ENCODE measurements at regions not wholly inside any gene's neighbourhood (a gene's known extent, or its start where the extent isn't known, plus 50 kb on each side); places are given as distances from the start of the nearest gene placed in this dataset.

DNA sequence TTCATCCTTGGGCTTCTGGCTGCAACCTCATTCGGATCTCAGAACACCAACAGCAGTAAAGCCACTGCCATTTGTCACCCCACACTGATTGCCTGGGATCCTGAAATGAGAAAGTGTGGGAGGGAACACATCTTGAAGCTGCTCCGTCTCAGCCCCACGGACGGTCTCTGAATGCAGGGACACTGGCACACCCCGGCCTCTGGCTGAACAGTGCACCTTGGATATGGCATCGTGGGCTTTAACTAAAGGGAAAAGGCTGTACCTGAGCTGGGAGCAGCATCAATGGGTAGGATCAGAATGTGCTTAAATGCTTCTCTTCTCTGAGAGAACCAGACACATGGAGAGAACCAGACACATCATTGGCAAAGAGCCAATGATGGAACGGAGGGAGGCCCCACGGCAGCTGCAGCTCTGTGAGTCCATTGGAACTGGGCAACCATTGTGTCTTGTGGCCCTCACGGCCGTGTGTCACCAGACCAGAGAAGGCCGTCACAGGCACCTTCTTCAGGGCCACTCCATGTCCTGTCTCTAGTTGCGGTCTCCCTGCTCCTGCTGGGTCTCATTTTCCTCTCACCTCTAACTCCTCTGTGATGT is 193.4 kb upstream of the MYT1L start:
- no peak for DNase-seq
- no peak for ATAC-seq

DNA sequence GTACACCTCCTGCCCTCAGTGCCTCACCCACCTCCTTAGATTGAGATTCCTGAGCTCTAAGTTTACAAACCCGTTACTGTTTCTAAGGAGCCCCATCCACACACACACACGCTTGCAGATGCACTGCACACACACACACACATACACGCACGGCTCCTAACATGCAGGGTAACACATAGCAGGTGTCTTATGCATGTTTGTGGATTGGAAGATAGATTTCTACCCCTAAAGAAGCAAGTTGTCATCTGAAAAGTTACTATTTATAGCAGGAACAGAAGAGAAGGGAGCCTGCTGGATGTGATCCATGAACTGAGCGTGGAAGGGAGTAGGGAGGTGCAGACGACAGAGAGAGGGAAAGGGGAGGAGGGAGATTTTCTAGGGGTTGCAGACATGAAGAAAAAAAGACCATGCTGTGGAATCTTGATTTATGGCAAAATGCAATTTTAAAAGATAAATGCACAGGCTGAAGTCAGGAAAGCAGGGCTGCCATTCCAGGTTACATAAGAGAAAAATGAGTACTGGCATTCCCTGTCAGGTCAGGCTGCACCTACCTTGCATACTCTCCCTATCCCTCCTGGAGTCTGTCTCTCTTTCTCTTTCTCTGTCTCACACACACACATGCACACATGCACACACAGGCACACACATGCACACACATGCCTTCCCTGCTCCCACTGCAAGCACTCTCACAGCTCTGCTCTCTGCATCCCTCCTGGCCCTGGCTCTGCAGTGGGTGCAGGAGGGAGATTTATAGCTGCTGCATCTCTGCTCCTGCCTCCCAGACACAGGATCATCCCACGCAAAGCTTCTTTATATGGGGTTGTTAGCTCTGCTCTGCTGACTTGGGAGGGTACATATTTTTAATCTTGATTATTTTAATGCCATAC is 192.6 kb upstream of the MYT1L start:
- ATAC-seq (no peak), DNase-seq (no peak)

DNA sequence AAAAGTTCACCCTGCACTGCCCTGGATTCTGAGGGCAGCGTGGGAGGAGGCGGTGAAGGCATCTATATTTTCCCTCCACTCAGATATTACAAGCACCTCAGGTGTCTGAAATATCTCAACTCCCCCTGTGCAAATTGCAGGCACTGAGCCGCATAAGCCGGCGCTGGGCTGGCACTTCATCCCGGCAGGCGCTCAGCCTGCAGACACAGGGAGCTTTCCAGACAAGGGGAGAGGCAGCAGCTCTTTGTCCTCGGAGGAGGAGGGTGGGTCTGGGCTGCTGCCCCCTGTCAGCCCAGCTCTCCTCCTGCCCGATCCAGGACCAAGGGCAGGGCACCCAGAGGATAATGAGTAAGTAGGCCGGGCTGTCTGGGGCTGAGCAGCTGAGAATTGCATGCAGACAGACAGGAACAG is 189.3 kb upstream of the MYT1L start:
- DNase-seq: no peak
- ATAC-seq: no peak

DNA sequence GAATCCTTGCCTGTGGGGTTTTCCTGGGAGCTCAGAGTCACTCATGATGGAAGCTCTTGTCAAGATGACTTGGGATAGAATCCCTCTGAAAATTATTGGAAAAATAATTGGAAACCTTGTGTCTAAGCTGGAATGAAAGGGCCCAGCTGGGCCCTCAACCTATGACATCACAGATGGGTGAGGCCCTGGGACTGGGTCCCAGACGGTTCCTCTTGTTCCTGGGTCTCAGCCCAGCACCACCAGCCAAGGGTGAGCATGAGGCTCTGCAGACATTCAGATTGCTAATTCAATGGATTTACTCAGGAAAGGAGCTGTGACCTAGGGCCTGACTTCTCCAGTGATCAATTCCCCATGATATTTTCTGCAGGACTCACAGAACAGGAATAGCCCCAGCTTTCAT is 188.3 kb upstream of the MYT1L start:
- ATAC-seq (no peak), DNase-seq (no peak)

DNA sequence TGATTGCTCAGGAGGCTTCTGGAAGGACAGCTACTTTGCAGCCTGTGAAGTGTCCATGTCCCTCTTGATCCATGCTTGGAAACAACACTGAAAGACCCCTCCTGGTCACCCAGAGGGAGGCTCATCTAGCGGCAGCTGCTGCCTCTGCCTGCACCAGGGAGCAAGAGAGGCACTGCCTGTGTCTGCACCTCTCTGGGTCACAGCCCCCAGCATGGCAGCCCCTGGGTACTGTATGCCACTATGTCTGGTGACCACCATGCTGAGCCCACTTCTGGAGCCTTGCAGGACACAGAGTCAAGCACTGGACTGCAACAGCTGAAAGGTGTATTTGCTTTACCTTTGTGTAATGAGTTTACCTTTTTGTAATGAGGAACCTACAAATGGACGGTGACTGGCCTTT is 186.3 kb upstream of the MYT1L start:
- ATAC-seq: no peak

DNA sequence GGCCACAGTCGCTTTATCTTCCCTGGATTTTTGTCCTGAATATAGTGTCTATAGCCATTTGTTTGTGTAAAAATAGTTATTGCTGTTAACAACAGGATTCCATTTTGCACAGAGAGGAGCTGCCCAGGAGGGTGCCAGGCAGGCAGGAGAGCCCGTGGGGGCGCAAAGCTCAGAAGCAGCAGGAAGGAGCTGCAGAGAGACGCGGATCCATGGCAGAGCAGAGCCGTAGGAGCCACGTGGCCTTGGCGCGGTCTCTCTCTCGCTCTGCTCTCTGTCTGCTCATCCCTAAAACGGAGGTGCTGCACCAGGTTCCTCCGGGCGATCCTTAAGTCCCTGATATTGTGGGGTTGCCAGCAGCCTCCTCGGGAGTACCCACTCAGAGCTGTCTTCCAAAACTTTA is 185.3 kb upstream of the MYT1L start:
- DNase-seq (no peak), ATAC-seq (no peak)

More for the DNA sequence above, 186.3 kb upstream of the MYT1L start:
- DNase-seq: no peak

DNA sequence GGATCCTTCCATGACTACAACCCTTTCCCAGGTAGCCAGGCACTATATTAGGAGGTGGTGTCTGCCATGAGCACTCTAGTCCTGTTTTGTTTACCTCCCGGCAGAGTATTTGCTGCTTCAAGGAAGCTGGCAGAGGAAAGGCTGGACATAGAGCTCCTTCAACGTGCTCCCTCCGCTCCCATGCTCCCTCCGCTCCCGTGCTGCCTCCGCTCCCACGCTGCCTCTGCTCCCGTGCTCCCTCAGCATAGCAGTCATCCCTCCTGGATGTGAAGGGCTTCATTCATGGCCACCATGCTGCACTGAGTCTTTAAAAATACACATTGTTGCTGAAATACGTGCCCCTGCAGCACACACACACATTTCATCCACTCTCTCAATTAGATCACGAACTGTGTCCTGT is 181.9 kb upstream of the MYT1L start:
- ATAC-seq (no peak), DNase-seq (no peak)

DNA sequence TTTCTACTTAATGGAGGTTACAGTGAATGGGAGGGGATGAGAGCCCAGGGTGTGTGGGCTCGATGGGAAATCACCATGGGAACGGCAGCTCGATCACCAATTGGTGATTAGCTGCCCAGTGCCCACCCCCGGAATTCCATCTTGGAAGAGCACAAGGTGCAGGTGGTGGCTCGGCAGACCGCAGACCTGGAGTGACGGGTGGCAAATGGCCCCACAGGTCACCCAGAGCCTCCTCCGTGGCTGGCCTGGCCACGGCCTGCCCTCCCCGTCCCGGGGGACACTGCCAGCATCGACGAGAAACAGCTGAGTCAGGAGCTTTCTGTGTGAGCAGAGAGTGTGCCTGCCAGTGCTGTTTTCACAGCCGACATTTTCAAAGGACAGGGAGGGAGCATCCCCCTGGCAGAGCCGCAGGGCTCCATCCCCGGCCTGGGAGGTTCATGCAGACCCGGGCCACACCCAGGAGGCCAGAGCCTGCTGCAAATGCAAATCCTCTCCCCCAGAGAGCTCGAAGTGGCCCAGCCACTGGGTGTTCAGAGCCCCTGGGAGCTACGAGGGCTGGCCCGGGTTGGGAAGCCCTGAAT is 176.4 kb upstream of the MYT1L start:
- DNase-seq (no peak), ATAC-seq (no peak)

DNA sequence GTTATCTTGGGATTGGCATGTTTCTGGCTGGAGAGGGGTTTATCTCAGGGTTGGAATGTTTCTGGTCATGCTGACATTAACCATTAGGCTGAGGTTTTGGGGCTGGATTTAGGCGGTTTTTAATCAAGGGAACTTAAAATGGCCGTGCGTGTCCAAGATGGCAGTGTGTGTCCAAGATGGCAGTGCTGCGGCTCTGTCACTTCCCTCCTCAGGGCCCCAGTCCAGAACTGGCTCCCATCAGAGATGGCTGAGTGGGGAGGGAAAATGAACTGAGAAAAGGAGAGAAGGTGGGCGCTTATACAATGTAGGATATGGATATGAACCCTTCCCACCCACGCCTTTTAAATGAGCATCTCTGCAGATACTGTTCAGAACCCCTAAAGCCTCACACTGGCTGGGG is 175.5 kb upstream of the MYT1L start:
- DNase-seq (no peak), ATAC-seq (no peak)

DNA sequence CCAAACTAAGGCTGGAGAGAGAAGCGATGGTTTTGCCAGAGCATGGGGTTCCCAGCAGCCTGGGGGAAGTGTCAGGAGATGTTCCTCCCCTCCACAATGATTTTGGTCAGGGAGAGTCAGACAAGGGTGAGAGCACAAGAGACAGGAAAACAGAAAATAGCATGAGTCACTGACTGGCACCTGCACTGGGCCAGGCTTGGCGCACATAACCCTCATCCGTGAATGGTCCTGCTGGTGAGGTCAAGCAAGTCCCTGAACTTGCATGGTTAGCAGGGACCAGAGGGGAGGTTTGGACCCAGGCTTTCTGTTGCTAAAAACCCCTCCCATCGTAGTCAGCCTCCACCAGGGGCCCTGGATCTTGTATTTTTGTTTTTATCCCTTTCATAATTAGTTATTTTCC is 174.5 kb upstream of the MYT1L start:
- ATAC-seq (no peak), DNase-seq (no peak)

DNA sequence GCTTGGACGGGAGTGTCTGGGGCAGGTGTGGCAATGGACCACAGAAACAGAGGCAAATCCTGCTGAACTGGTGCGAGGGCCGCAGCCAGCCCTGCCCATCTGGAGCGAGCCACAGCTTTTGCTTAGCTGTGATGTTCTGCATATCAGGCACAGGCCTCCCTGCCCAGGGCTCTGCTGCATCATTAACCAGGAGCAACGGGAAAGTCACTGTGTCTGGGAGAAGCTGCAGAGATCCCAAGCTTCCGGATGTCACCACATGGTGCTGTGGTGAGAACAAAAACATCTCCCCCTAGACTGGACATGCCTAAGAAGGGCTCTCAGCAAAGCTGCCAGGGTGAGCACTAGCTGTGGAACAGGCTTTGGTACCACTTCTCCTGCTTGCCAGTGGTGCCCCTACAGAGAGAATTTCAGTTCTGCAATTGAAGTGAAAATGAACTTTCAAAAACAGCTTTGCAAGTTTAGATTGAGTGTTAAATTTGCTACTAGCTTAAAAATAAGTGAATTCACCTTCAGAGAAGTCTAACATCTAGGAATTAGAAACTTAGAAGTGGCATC is 172.9 kb upstream of the MYT1L start:
- DNase-seq (no peak), ATAC-seq (no peak)

DNA sequence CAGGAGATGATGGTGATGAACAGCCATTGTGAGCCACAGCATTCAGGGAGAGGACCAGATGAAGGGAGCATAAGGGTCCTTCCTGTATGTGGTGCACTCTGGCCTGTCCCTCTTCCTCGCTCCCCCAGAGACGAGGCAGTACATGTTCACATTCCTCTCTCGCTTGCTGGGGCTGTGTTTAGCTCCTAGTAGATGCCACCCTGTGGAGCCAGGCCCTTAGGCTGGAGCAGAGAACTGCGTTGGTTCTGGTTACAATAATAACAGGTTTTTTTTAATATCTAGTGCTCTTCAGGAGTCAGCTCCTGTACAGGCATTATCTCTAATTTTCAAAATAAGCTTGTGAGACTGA is 171.1 kb upstream of the MYT1L start:
- DNase-seq (no peak), ATAC-seq (no peak)

DNA sequence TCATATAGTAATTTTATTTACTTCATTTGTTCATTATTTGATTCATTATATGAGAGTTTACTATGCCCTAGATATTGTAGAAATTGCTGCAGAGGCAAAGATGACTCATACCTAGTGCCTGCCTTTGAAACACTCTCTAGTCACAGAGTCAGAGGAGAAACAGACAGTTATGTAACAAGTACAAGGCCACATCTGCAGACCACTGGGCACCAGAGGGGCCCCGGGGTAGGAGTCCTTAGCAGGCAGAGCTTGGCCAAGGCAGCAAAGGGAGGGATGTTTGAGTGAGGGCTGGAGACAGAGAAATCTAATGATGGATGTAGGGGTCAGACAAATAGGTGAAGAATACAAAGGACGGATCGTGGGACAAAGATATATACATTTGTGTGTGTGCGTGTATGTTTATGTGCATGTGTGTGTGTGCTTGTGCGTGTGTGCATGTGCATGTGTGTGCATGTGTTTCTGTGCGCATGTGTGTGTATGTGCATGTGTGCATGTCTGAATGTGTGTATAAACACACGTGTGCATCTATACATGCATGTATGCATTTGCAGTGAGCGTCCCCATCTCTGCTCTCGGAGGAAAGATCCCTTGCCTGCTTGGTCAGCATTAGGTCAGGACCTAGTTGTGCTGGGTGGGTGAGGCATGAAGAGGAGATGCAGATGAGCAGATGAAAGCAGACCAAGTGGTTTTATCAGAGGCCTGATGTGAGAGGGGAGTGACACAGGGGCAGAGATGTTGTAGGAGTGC is 170.6 kb upstream of the MYT1L start:
- no peak for ATAC-seq
- no peak for DNase-seq

DNA sequence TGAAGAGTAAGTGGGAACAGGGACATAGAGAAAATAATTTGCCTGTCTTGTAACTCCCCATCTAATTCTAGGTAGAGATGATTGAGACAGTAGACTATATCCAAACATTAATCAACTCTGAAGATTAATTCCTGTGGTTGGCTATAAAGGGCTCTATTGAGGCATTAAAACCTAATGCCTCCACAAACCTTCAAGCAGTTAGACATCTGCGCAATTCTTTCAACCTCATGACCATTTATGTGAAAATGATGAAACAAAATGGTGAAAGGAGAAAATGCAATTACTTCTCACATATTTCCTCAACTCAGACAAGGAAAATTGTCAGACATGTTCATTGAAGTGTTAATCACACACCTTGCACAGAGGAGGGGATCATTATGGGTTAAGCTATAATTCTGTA is 164.5 kb upstream of the MYT1L start:
- no peak for ATAC-seq
- DNase-seq: no peak

DNA sequence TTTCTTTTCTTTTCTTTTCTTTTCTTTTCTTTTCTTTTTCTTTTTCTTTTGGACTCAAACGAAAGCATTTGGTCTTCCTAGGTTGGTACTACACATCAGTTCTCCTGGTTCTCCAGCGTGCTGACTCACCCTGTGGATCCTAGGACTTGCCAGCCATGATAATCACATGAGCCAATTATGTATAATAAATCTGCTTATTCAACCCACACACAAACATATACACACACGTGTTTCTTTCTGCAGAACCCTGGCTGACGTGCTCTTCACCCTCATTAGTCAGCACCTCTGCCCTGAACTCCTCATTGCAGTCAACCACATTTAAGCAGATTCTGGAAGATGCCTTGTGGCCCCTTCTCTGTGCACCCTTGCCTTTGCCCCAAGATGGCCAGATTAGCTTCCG is 162.4 kb upstream of the MYT1L start:
- no peak for ATAC-seq

DNA sequence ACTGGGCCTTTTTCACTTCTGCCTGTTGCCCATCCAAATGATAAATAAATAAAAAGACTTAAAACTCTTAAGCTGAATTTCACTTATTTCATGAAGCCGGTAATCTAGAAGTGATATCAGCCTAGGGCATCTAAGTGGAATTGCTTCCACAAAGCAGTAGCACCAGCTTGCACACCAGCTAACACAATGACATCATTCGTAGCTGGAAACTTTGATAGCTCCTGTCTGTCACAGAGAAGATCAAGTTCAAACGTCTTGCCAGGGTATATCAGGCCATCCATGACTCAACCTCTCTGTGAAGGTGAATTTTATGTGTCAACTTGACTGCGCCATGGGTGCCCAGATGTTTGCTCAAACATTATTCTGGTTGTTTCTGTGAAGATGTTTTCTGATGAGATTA is 161.7 kb upstream of the MYT1L start:
- DNase-seq (no peak), ATAC-seq (no peak)

More for the DNA sequence above, 162.4 kb upstream of the MYT1L start:
- no peak for DNase-seq

DNA sequence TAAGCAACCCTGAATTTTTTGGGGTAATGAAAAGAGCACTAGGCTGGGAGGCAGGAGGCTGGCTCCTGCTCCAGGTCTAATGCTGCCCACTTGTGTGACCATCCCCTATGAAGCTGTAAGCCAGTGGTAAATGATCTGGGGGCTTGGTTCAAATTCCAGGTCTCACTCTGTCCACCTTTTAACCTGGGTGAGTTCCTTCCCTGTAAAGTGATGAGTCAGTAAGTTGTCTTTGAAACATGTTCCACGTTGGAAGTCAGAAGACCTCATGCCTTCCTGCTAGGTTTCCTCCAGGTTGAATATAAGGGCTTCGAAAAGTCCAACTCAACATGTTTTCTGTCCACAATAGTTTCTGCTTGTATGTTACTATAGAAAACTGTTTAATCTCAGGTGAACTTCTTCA is 160.9 kb upstream of the MYT1L start:
- no peak for DNase-seq
- ATAC-seq: no peak

DNA sequence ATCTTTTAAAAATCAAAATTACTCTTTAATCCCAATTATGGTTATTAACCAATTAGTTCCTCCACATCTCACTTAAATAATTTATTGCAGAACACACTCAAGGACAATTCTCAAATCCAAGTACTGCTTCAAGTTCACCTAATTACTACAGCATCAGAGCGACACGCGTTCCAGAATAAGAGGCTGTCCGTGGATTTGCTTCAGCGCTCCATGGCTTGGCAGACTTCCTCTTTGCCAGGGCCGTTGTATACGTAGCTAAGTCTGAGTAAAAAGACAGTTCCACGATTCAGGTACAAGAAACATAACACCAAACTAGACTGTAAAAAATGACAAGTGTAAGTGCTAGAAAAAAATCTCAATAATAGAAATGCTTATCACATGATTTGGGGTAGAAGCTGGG is 153.2 kb upstream of the MYT1L start:
- ATAC-seq: no peak

DNA sequence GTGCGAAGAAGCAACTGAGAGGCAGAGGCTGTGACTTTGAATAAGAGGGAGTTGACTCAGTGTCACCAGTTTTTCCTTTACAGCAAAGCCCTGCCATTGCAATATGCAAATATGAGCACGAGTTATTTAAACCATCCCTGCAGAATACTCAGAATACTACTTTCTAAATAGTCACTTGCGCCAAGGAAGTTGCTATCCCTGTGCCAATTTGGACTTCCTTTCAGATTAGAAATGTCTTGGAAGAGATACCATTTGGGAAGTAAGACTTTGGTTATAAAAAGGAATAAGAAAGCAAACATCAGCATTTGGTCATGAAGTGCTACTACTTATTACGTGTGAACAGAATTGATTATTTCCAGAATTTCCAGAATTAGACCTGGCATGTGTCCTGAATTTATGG is 151.8 kb upstream of the MYT1L start:
- ATAC-seq (no peak), DNase-seq (no peak)

More for the DNA sequence above, 153.2 kb upstream of the MYT1L start:
- no peak for DNase-seq

DNA sequence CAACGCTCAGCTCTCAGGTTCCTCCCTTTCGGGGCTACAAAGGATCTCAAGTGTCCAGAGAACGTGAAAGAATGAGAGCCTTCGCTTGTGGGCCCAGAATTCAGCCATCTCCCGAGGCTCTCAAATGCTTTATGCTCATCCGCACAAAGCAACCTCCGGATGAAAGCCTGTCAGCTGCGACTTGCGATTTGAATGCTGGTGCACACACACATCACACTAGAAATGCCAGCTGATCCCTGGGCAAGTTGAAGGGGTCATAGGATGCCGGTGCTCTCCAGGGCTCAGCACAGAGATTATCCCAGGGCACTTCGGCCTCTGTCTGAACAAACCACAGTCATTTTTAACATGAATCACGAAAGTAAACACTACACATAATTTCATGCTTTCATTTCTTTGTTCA is 141.8 kb upstream of the MYT1L start:
- no peak for DNase-seq

DNA sequence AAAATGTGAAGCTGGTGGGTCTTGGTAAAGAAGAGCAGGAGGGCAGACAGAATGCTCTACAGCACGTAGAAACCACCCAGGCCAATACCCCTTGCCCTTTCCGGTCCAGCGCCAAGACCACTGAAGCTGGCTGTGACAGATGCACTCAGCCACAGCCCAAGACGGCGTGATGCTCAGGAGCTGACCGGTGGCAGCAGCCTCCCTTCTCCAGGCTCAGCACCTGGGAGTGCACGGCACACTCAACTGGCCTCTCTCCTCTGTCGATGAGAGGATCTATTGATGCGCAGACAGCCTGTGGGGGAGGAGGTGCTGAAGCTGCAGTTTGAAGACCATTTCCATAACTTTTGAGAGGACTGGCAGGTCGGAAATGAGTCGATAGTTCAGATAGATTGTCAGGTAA is 141.0 kb upstream of the MYT1L start:
- ATAC-seq: no peak

More for the DNA sequence above, 141.8 kb upstream of the MYT1L start:
- no peak for ATAC-seq

DNA sequence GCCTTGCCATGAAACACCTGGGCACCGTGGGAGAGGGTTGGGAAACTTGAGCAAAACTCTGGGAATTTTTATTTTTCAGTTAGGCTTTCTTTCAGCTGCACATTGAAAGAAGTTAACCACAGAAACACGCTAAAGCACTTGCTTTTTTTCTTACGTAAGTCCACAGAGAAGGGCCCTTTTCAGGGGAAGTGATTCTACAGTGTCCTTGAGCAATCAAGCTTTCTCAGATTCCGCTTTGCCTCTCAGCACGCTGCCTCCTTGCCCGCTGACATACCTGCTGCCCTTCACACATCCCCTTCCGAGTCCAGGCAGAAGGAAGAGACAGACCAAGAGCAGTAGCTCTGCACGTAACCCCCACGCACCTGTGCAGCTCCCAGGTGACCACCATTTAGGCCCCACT is 135.5 kb upstream of the MYT1L start:
- ATAC-seq: no peak
- DNase-seq: no peak

More for the DNA sequence above, 141.0 kb upstream of the MYT1L start:
- DNase-seq: no peak

DNA sequence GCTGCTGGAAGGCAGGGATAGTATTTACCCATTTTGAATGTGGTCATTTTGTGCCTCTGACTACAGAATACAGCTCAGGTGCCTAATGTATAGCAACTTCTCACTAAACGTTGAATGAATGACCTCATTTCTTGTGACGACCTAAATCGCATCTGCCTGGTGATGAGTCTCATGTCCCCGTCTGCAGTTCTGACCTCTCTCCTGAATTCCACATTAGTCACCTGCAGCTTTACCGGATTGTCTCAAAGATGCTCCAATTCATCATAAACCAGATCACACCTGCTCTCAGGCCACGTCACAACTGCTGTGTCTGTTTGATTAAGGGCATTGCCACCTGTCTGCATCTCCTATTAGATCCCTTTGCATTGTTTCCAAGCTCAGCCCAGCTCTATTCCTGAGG is 133.6 kb upstream of the MYT1L start:
- DNase-seq: no peak
- no peak for ATAC-seq

All from stimulated activated naive CD8-positive, alpha-beta T cell treated with anti-CD3 and anti-CD28 coated beads, Interleukin-15, Interleukin-2, amounts not matched to agents 100 U/mL and 50 U/mL, for 24 hours (primary cell).